SU-DHL-6 (cell line): ENCODE measurements at regions not wholly inside any gene's neighbourhood (a gene's known extent, or its start where the extent isn't known, plus 50 kb on each side); places are given as distances from the start of the nearest gene placed in this dataset.

Source experiments
- H2AFZ ChIP-seq: fragments of 200-600 bp; sonication (generic); 2 replicates; pipeline ENCODE4 v1.6.1; 2014; ENCODE audit warnings: low read depth, mild to moderate bottlenecking, moderate library complexity, mixed read lengths, antibody characterized with exemption, low read length; ENCODE audit not compliant: severe bottlenecking
- H3F3A ChIP-seq: fragments of 200-600 bp; shearing (Covaris generic); 2 replicates; pipeline ENCODE4 v1.6.0; 2016; ENCODE audit warnings: antibody characterized with exemption, mild to moderate bottlenecking; ENCODE audit not compliant: insufficient read depth
- H3K27ac ChIP-seq: fragments of 200-600 bp; sonication (generic); 2 replicates; pipeline ENCODE4 v1.5.1; 2016; ENCODE audit warnings: low read depth, mild to moderate bottlenecking, low read length, moderate library complexity, mixed read lengths
- H3K27me3 ChIP-seq: fragments of 200-600 bp; sonication (generic), shearing (Covaris generic); 2 replicates; pipeline ENCODE4 v1.6.0; 2014; ENCODE audit warnings: mild to moderate bottlenecking, low read length
- H3K36me3 ChIP-seq: fragments of 200-600 bp; sonication (generic); 2 replicates; pipeline ENCODE4 v1.6.1; 2014; ENCODE audit warnings: mild to moderate bottlenecking, low read length, mixed read lengths
- H3K4me2 ChIP-seq: fragments of 300-600, 200-600 bp; shearing (Covaris generic), sonication (generic); 2 replicates; pipeline ENCODE4 v1.6.0; 2014; ENCODE audit warnings: low read length, low read depth, mild to moderate bottlenecking; ENCODE audit not compliant: poor library complexity, severe bottlenecking
- H3K4me3 ChIP-seq: fragments of 200-600 bp; sonication (generic); 2 replicates; pipeline ENCODE4 v1.5.1; 2014; ENCODE audit warnings: antibody characterized with exemption, low read length, mild to moderate bottlenecking, mixed read lengths; ENCODE audit not compliant: insufficient read depth, poor library complexity, severe bottlenecking
- H3K79me2 ChIP-seq: fragments of 200-600 bp; sonication (generic); 2 replicates; pipeline ENCODE4 v1.6.1; 2014; ENCODE audit warnings: mild to moderate bottlenecking, low read length, moderate library complexity; ENCODE audit not compliant: insufficient read depth
- H3K9ac ChIP-seq: fragments of 200-600 bp; sonication (generic); 2 replicates; pipeline ENCODE4 v1.7.0; 2014; ENCODE audit warnings: mild to moderate bottlenecking, low read length
- H3K9me2 ChIP-seq: fragments of 200-600 bp; sonication (generic); replicated peaks from 2 replicates; pipeline ENCODE4 v1.6.1; 2014; ENCODE audit warnings: low read length; ENCODE audit not compliant: insufficient read depth
- H3K9me3 ChIP-seq: fragments of 200-600 bp; sonication (generic); 2 replicates; pipeline ENCODE4 v1.6.1; 2014; ENCODE audit warnings: low read length, mixed read lengths; ENCODE audit not compliant: insufficient read depth
- H4K20me1 ChIP-seq: fragments of 200-600 bp; sonication (generic); 2 replicates; pipeline ENCODE4 v1.6.1; 2014; ENCODE audit warnings: low read depth, mild to moderate bottlenecking, antibody characterized with exemption, low read length, moderate library complexity, mixed read lengths
- EZH2phosphoT487 ChIP-seq: fragments of 200-600 bp; sonication (generic), shearing (Covaris generic); conservative IDR thresholded peaks from 2 replicates; pipeline ENCODE4 v1.6.1; 2018; ENCODE audit warnings: mild to moderate bottlenecking, antibody characterized with exemption, low read length, moderate library complexity, mixed read lengths
- TF ChIP-seq, protein P1 (sequence below): fragments of 200-600 bp; sonication (generic); IDR thresholded peaks from one replicate; pipeline ENCODE4 v1.5.1; 2017; ENCODE audit warnings: antibody characterized with exemption, mild to moderate bottlenecking, low read length, moderate library complexity; ENCODE audit not compliant: insufficient read depth, poor library complexity, severe bottlenecking

DNA sequence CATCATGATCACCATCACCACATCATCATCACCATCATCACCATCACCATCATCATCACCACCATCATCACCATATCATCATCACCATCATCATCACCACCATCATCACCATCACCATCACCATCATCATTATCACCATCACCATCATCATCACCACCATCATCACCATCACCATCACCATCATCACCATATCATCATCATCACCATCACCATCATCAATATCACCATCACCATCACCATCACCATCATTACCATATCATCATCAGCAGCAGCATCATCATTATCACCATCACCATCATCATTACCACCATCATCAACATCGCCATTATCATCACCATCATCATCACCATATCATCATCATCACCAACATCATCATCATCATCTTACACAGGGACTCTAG, 351.1 kb downstream of the MIAT start:
- TF ChIP-seq, protein P1, sequence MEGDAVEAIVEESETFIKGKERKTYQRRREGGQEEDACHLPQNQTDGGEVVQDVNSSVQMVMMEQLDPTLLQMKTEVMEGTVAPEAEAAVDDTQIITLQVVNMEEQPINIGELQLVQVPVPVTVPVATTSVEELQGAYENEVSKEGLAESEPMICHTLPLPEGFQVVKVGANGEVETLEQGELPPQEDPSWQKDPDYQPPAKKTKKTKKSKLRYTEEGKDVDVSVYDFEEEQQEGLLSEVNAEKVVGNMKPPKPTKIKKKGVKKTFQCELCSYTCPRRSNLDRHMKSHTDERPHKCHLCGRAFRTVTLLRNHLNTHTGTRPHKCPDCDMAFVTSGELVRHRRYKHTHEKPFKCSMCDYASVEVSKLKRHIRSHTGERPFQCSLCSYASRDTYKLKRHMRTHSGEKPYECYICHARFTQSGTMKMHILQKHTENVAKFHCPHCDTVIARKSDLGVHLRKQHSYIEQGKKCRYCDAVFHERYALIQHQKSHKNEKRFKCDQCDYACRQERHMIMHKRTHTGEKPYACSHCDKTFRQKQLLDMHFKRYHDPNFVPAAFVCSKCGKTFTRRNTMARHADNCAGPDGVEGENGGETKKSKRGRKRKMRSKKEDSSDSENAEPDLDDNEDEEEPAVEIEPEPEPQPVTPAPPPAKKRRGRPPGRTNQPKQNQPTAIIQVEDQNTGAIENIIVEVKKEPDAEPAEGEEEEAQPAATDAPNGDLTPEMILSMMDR, result no peak
- TF ChIP-seq EZH2phosphoT487, result no peak
- no peaks in the 10 kb centered on the region for H3F3A ChIP-seq
- no peaks in the 10 kb centered on the region for H4K20me1 ChIP-seq
- H3K36me3 ChIP-seq, result no peaks in the 10 kb centered on the region
- H3K9me2 ChIP-seq, result no peaks in the 10 kb centered on the region
- H3K9me3 ChIP-seq, result no peaks in the 10 kb centered on the region
- H2AFZ ChIP-seq, result no peak overlapping the region
- H3K27me3 ChIP-seq, result no peaks in the 10 kb centered on the region
- no peak overlapping the region for H3K4me2 ChIP-seq
- H3K9ac ChIP-seq, result no peak overlapping the region
- no peak overlapping the region for H3K27ac ChIP-seq
- H3K79me2 ChIP-seq, result no peaks in the 10 kb centered on the region
- H3K4me3 ChIP-seq, result no peak overlapping the region

DNA sequence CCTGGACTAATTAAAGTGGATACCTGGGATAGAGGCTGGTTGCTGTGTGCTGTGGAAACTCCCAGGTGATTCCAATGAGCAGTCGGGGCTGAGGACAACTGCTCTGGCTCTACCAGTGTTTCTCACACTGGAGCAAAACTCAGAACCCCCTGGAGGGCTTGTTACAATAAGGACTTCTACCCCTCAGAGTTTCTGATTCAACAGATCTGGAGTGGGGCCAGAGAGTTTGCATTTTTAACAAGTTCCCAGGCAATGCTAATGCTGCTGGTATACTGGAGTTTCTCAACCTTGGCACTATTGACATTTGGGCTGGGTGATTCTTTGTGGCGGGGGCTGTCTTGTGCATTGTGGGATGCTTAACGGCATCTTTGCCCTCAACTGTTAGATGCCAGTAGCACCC, 353.7 kb downstream of the MIAT start:
- Histone ChIP-seq H3K4me3 (no peak overlapping the region), H3K27me3 (no peaks in the 10 kb centered on the region), H3K9me2 (no peaks in the 10 kb centered on the region), H2AFZ (no peak overlapping the region), H3K27ac (no peak overlapping the region), H3K79me2 (no peaks in the 10 kb centered on the region), H3K4me2 (no peak overlapping the region), H3F3A (no peaks in the 10 kb centered on the region), H3K9ac (no peak overlapping the region), H4K20me1 (no peaks in the 10 kb centered on the region), H3K36me3 (no peaks in the 10 kb centered on the region), H3K9me3 (no peaks in the 10 kb centered on the region; the same call in 1 of the 2 replicates)
- no peak for TF ChIP-seq EZH2phosphoT487
- TF ChIP-seq, protein P1, result no peak

DNA sequence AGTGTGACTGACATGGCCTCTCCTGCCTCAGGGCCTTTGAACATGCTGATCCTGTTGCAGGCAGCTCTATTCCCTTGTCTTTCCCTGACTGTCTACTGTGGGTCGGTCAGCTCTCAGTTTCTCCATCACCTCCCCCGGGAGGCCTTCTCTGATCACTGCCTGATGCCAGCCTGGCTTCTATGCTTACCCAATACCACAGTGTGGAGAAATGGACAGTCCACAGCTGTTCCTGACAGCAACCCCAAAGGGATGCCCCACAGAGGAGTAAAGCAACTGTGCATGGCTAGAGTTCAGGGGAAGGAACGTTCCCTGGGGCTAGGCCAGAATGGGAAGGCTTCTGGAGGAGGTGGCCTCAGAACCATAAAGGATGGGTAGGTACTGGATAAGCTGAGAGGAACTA, 354.3 kb downstream of the MIAT start:
- H3K79me2 ChIP-seq, result no peaks in the 10 kb centered on the region
- H3K9ac ChIP-seq, result no peak overlapping the region
- no peaks in the 10 kb centered on the region; the same call in 1 of the 2 replicates for H3K9me3 ChIP-seq
- H4K20me1 ChIP-seq, result no peaks in the 10 kb centered on the region
- no peak overlapping the region for H3K4me3 ChIP-seq
- no peaks in the 10 kb centered on the region for H3K36me3 ChIP-seq
- H3K4me2 ChIP-seq, result no peak overlapping the region
- no peak overlapping the region for H3K27ac ChIP-seq
- H3F3A ChIP-seq, result no peaks in the 10 kb centered on the region
- H3K27me3 ChIP-seq, result no peaks in the 10 kb centered on the region
- H3K9me2 ChIP-seq, result no peaks in the 10 kb centered on the region
- no peak overlapping the region for H2AFZ ChIP-seq
- TF ChIP-seq, protein P1, result no peak
- TF ChIP-seq EZH2phosphoT487, result no peak
